ENCODE measurements at regions not wholly inside any gene's neighbourhood (a gene's known extent, or its start where the extent isn't known, plus 50 kb on each side); places are given as distances from the start of the nearest gene placed in this dataset.

DNA sequence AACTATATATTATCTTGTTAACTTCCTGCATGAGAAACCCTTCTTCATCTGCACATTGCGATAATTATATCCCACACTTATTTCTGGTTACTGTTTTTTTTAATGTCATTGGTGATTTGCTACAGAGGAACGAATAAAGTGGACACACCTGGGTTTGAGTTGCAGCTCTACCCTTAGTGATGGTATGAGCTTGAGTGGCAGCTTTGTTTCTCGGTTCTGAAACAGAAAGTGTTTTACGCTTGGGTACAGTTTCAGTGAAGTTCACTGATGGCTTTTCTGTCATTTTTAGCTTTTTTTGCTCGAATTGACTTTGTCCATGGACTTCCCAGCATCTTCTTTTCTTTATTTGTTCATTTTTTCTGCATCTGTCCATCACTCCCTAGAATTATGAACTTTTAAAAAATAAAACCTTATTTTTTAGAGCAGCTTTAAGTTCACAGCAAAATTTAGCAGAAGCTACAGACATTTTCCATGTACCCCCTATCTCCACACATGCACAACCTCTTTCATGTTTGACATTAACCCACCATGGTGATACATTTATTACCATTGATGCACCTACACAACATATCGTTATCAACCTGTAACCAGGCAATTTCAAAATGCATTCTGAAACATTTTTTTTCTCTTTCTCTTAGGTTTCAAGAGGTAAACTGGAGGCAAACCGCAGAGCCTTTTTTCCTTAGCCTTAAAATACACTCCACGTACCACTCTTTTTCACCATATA is 1041.6 kb upstream of the PRKX start:
- DNase-seq, result no peak
- no peak overlapping the region for H3K4me3 Mint-ChIP-seq
- H3K4me1 Mint-ChIP-seq, result no peaks in the 10 kb centered on the region
- no peaks in the 10 kb centered on the region for H3K9me3 Mint-ChIP-seq
- no peaks in the 10 kb centered on the region for H3K36me3 Mint-ChIP-seq (ENCODE audit: low read depth)
- intact Hi-C loops (cut with micrococcal nuclease), result no loop called here
- H3K27me3 Mint-ChIP-seq, result no peaks in the 10 kb centered on the region
- H3K27ac Mint-ChIP-seq, result no peak overlapping the region

DNA sequence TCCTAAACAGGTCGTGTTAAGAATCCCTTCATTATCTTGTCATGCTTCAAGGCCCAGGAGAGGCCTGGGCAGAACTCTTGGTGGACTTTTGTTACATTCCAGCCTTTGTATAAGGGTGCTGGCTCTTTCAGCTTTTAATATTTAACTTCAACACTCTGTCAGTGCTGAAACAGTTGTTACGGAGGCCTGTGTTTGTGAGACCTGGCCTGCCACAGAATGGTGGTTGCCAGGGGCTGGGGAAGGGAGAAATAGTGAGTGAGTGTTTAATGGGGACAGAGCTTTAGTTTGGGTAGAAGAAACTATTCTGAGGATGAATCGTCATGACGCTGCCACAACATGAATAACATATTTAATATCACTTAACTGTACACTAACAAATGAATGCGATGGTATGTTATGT is 1027.6 kb upstream of the PRKX start:
- DNase-seq, result no peak
- Mint-ChIP-seq H3K36me3 (ENCODE audit: low read depth) (no peaks in the 10 kb centered on the region), H3K27ac (no peak overlapping the region), H3K4me3 (no peak overlapping the region), H3K9me3 (no peaks in the 10 kb centered on the region), H3K27me3 (no peaks in the 10 kb centered on the region), H3K4me1 (no peaks in the 10 kb centered on the region)
- intact Hi-C loops (cut with micrococcal nuclease), result no loop called here

DNA sequence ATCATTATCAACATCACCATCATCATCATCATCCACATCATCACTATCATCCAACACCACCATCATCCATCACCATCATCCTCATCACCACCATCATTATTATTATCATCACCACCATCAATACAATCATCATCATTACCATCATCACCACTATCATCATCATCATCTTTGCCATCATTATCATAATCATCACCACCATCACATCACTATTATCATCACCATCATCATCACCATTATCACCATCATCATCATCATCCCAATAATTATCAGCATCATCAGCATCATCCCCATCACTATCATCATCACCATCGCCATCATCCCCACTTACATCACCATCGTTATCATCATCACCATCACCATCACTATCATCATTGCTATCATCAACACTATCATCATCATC is 1021.9 kb upstream of the PRKX start:
- H3K27ac Mint-ChIP-seq, result no peak overlapping the region
- no peaks in the 10 kb centered on the region for H3K36me3 Mint-ChIP-seq (ENCODE audit: low read depth)
- no peak for DNase-seq
- H3K9me3 Mint-ChIP-seq, result no peaks in the 10 kb centered on the region
- H3K4me3 Mint-ChIP-seq, result no peak overlapping the region
- no peaks in the 10 kb centered on the region for H3K27me3 Mint-ChIP-seq
- no peaks in the 10 kb centered on the region for H3K4me1 Mint-ChIP-seq
- intact Hi-C loops (cut with micrococcal nuclease), result no loop called here

DNA sequence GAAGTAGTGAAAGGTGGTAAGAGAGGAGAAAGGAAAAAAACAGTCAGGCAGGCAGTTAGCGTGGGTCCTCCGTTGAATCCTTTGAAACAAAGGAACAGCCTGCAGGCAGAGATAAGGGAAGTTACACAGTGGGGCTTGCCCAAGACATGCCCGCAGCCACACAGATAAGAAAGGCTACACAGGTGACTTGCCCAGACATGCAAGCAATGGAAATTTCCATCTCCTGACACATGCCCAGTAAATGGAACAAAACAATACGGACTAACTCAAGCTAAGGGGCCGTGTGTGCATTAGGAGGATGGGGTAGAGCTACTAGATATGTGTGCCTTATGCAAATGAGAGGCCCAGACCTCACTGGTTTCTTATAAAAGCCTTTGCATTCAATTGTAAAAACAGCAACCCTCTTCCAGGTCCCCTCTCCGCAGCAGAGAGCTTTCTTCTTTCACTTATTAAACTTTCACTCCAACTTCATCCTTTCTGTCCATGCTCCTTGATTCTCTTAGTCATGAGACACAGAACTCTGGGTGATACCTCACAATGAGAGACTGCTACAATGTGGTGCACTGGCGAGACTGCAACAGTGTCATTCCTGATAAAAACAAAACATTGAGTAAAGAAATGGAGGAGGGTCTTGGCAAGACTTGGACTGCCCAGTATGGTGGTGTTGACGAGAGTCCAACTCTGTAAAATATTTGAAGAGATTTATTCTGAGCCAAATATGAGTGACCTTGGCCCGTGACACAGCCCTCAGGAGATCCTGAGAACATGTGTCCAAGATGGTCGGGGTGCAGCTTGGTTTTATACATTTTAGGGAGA is 997.4 kb upstream of the PRKX start:
- Mint-ChIP-seq H3K27me3 (no peaks in the 10 kb centered on the region), H3K4me1 (no peaks in the 10 kb centered on the region), H3K4me3 (no peak overlapping the region), H3K27ac (peak overlapping the region; percentile 69), H3K36me3 (ENCODE audit: low read depth) (no peaks in the 10 kb centered on the region), H3K9me3 (peaks cover 3% of the 10 kb centered on the region)
- intact Hi-C loops (cut with micrococcal nuclease), result no loop called here
- peak; percentile 46 for DNase-seq

DNA sequence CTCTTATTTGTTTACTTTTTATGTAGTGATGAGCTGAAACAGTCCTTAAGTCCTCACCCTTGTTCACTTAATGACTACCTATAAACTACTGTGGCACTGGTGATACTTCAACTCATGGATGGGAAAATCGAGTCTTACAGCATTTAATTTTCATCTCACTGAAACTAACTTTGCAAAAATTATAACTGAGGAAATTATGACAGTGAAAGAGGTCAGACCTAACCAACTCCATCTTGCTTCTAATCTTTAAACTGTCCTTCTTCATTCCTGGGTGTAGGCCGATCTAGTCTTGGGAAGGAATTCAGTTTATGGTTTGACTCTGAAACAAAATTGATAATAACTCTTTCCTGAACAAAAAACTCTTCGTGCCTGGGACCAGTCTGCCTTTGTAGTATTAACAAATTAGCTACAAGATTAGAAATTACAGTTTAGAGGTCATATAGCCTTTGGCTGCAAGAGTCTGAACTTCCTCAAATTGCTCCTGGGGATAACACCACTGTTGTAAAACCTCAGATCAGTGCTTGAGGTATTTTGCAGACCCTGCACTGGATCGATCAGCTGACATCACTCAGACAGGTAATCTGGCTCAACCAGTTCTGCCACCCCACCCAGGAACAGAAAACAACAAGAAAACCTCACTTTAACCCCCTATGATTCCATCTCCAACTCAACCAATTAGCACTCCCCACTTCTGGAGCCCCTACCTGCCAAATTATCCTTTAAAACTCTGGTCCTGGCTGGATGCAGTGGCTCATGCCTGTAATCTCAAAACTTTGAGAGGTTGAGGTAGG is 995.7 kb upstream of the PRKX start:
- H3K9me3 Mint-ChIP-seq, result peaks cover 3% of the 10 kb centered on the region
- intact Hi-C loops (cut with micrococcal nuclease), result no loop called here
- no peak for DNase-seq
- H3K4me1 Mint-ChIP-seq, result no peaks in the 10 kb centered on the region
- no peaks in the 10 kb centered on the region for H3K36me3 Mint-ChIP-seq (ENCODE audit: low read depth)
- no peak overlapping the region for H3K27ac Mint-ChIP-seq
- H3K4me3 Mint-ChIP-seq, result no peak overlapping the region
- no peaks in the 10 kb centered on the region for H3K27me3 Mint-ChIP-seq

DNA sequence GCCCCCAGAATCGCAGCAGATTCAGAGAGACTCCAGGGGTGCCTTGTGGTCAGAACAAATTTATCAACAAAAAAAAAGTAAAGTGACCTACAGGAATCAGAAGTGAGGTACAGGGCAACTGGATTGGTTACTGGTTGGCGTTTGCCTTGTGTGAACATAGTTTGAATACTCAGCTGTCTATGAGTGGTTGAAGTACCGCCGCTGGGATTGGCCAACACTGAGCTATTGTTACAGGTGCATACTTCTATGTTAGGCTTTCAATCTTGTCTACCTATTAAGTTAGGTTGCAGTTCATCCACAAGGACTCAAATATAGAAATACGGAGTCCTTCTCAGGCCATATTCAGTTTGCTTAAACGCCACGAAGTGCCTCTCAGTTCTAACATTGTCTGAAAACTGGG is 993.5 kb upstream of the PRKX start:
- intact Hi-C loops (cut with micrococcal nuclease), result no loop called here
- Mint-ChIP-seq H3K4me3 (no peak overlapping the region), H3K4me1 (no peaks in the 10 kb centered on the region), H3K27me3 (no peaks in the 10 kb centered on the region), H3K36me3 (ENCODE audit: low read depth) (no peaks in the 10 kb centered on the region), H3K9me3 (no peaks in the 10 kb centered on the region), H3K27ac (no peak overlapping the region)
- no peak for DNase-seq

DNA sequence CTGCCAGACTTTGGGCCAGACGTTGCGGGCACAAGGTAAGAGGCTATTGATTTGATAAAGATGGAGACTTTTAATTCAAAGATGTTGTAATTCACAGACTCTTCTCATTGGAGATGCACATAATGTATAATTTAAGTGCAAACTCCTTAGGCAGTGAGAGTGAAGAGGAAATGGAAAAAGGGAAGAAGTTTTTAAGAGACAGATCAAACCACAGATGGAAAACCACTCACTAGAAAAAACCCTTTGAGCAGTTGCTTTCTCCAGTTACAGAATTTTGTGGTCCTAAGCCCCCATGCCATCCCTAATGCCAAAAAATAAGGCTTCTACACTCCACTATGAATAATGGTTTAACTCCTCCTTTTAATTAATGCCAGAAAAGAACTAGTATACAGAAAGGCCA is 977.1 kb upstream of the PRKX start:
- Mint-ChIP-seq H3K27me3 (no peaks in the 10 kb centered on the region), H3K4me1 (no peaks in the 10 kb centered on the region), H3K27ac (no peak overlapping the region), H3K4me3 (no peak overlapping the region), H3K36me3 (ENCODE audit: low read depth) (no peaks in the 10 kb centered on the region), H3K9me3 (no peaks in the 10 kb centered on the region)
- no peak for DNase-seq
- intact Hi-C loops (cut with micrococcal nuclease), result no loop called here

DNA sequence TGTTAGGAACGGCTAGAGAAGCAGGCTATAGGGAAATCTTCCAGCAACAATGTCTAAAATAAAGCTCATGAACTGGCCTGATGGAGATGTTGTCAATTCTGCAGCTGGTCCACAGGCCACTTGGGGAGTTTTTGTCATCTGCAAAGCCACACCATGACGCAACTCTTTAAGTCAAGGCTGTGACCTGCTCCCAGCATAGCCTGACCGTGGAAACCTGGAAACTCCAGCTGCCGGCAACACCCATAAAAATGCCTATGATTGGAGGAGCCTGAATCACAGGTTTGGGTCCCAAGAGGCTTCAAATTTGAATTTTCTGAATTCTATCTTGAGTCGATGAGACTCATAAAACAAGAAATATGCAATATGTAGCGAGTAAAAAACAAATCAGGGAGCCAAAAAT is 969.2 kb upstream of the PRKX start:
- Mint-ChIP-seq H3K9me3 (no peaks in the 10 kb centered on the region), H3K27ac (no peak overlapping the region), H3K36me3 (ENCODE audit: low read depth) (no peaks in the 10 kb centered on the region), H3K4me1 (no peaks in the 10 kb centered on the region), H3K4me3 (no peak overlapping the region), H3K27me3 (no peaks in the 10 kb centered on the region)
- DNase-seq, result no peak
- intact Hi-C loops (cut with micrococcal nuclease), result no loop called here

DNA sequence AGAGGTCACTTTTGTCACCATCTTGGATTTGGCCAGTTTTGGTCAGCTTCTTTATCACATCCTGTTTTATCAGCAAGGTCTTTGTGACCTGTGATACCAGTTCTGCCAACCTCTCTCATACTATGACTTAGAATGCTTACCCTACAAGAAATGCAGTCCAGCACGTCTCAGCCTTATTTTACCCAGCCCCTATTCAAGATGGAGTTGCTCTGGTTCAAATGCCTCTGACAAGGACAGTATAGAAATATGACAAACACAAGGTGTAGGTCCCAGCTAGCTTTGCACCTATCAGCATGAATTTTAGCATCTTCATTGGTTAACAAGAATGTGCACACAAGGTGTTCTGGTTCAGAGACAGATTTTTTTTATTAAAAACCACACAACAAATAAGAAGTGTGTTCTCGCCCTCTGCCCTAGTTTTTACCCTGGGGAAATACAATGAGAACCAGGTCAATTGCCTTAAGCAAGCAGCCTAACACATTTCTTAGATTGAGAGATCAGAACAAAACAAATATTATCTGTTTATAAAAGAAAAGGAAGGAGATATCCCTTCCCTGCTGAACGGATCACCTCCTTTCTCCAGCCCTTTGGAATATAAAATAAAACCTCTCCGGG is 962.3 kb upstream of the PRKX start:
- intact Hi-C loops (cut with micrococcal nuclease), result no loop called here
- no peaks in the 10 kb centered on the region for H3K9me3 Mint-ChIP-seq

DNA sequence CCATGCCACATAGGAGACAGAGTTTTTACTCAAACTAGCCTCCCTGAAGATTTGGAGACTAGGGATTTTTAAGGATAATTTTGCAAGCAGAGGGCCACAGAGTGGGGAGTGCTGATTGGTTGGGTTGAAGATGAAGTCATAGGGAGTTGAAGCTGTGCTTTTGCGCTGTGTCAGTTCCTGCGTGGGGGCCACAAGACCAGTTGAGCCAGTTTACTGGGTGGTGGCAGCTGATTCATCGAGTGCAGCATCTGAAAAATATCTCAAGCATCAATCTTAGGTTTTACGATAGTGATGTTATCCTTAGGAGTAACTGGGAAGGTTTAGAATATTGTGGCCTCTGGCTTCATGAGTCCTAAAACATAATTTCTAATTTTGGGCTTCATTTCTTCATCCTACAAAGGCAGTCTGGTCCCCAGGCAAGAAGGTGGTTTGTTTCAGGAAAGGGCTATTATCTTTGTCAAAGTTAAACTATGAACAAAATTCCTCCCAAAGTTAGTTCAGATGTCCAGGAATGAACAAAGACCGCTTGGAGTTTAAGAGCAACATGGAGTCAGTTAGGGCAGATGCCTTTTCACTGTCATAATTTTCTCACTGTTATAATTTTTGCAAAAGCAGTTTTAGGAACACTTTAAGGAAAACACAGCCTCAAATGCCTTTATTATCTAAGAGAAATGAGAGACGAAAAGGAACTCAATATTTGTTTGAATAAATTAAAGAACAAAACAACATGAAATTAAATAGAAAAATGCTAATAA is 960.8 kb upstream of the PRKX start:
- intact Hi-C loops (cut with micrococcal nuclease), result no loop called here
- H3K36me3 Mint-ChIP-seq (ENCODE audit: low read depth), result no peaks in the 10 kb centered on the region
- H3K9me3 Mint-ChIP-seq, result no peaks in the 10 kb centered on the region
- H3K27me3 Mint-ChIP-seq, result no peaks in the 10 kb centered on the region
- H3K4me1 Mint-ChIP-seq, result no peaks in the 10 kb centered on the region
- no peak for DNase-seq
- no peak overlapping the region for H3K27ac Mint-ChIP-seq
- no peak overlapping the region for H3K4me3 Mint-ChIP-seq

More for the DNA sequence above, 962.3 kb upstream of the PRKX start:
- no peak for DNase-seq
- H3K4me3 Mint-ChIP-seq, result no peak overlapping the region
- H3K27me3 Mint-ChIP-seq, result no peaks in the 10 kb centered on the region
- H3K27ac Mint-ChIP-seq, result no peak overlapping the region
- H3K36me3 Mint-ChIP-seq (ENCODE audit: low read depth), result no peaks in the 10 kb centered on the region
- no peaks in the 10 kb centered on the region for H3K4me1 Mint-ChIP-seq

DNA sequence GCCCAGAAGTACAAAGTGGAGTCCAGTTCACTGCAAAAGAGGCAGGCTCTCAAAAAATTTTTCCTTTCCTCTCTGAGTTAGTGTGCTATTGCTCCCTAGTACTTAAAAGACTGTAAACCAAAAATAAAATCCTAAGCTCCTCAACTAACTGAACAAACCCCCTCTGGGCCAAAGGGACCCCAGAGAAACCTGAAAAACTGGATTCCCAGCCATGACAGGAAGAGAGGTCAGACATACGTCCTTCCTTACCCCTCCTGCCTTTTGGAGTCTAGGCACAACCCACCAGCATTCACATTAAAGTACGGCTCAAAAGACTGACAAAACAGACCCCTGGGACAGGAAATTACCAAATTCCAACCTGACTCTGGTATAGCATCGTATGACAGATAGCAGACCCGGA is 957.9 kb upstream of the PRKX start:
- H3K27me3 Mint-ChIP-seq, result no peaks in the 10 kb centered on the region
- no peak overlapping the region for H3K27ac Mint-ChIP-seq
- no peak overlapping the region for H3K4me3 Mint-ChIP-seq

DNA sequence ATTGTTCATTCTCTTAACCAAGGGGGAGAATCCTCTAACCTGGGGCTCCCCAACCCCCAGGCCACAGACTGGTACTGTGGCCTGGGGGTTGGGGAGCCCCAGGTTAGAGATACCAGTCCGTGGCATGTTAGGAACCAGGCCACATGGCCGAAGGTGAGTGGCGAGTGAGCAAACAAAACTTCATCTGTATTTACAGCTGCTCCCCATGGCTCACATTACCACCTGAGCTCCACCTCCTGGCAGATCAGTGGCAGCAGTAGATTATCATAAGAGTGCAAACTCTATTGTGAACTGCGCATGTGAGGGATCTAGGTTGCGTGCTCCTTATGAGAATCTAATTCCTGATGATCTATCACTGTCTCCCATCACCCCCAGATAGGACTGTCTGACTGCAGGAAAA is 957.2 kb upstream of the PRKX start:
- intact Hi-C loops (cut with micrococcal nuclease), result no loop called here
- Mint-ChIP-seq H3K27ac (no peak overlapping the region), H3K4me1 (no peaks in the 10 kb centered on the region), H3K4me3 (no peak overlapping the region), H3K27me3 (no peaks in the 10 kb centered on the region), H3K9me3 (no peaks in the 10 kb centered on the region), H3K36me3 (ENCODE audit: low read depth) (no peaks in the 10 kb centered on the region)
- DNase-seq, result no peak

More for the DNA sequence above, 957.9 kb upstream of the PRKX start:
- H3K9me3 Mint-ChIP-seq, result no peaks in the 10 kb centered on the region
- intact Hi-C loops (cut with micrococcal nuclease), result no loop called here
- no peaks in the 10 kb centered on the region for H3K36me3 Mint-ChIP-seq (ENCODE audit: low read depth)
- H3K4me1 Mint-ChIP-seq, result no peaks in the 10 kb centered on the region
- DNase-seq, result no peak

DNA sequence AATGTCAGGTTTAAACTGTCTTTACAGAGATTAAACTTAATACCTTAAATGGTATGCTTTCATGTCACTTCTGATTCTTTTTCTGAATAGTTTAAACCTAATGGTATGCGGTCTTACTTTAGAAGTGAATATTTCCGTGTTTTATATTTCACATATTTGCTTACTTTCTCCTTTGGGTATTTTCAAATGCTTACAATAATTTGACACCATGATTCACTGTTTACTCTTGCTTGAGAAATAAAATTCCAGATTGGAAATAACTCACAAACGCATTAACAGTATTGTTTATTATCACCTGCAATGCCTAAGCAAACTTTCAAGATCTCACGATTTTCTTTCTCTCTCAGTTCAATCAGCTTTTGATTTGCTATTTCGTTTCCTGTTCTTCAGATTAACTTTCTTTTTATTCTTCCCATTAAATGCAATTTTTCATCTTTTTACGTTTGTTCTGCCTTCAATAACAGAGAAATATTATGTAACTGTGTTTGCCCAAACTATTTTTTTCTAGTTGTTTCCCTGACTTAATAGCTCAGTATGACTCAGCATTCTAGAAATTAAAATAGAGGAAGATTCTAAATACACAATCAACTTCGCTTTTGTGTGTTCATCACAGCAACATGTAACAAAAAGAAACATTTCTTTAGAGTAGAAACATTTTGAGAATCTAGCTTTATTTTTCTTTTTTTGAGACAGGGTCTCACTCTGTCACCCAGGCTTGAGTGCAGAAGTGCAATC is 955.5 kb upstream of the PRKX start:
- Mint-ChIP-seq H3K9me3 (no peaks in the 10 kb centered on the region), H3K4me1 (no peaks in the 10 kb centered on the region), H3K27ac (no peak overlapping the region), H3K36me3 (ENCODE audit: low read depth) (no peaks in the 10 kb centered on the region), H3K4me3 (no peak overlapping the region), H3K27me3 (no peaks in the 10 kb centered on the region)
- DNase-seq, result no peak
- intact Hi-C loops (cut with micrococcal nuclease), result no loop called here
